Central memory CD4-positive, alpha-beta T cell (primary cell): ENCODE measurements at regions not wholly inside any gene's neighbourhood (a gene's known extent, or its start where the extent isn't known, plus 50 kb on each side); places are given as distances from the start of the nearest gene placed in this dataset.
"Not testable (repeated sequence)": the region's sequence is repeated elsewhere in the genome, so short reads cannot be mapped to it uniquely, and the experiment has no call there.

Experiments
- DNase-seq: peaks from one replicate; pipeline ENCODE4 v3.0.0; 2022

DNA sequence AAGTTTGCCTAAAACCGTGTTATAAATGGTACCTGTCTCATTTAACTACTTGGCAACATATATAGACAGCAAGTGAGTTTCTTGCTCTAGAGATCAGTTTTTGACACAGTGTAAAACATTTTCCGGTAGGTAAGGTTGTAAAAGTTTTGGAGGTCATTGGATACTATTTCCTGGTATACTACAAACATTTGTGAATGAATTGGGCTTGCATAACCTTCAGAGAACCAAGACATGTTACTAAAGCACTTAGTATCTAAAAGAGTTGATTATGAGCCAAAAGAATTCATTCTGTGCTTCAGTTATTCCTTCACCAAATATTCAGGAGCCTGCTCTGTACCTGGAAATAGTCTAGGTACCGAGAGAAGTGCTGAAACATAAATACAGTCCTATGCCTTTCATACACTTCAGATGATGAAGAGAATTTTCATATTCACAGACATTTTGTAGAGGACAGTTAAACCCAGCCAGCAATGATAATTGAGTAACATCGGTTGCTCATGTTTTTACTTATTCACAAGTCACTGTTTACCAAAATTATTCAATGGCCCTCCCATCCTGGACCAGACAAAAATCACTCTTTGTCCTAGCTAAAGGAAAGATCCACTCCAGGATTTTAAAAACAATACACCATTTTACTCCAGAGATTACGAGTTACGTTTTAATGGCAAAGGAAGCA, 319.4 kb upstream of the RBMS1 start:
- no peak for DNase-seq

DNA sequence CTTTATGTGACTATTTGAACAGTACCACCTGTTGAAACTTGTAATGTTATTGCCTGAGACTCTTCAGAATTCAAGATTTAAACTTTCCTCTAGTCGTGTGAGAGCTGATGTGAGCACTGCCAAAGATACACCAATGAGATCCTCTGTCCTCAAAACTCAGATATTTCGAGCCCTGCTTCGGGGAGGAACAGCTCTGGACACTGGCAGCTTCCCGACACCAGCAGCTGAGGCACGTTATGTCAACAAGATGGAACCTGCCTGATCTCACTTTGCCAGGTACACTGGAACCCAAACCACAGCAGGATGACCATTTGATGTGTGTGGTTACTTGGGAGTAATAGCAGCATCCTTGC, 319.9 kb upstream of the RBMS1 start:
- no peak for DNase-seq

DNA sequence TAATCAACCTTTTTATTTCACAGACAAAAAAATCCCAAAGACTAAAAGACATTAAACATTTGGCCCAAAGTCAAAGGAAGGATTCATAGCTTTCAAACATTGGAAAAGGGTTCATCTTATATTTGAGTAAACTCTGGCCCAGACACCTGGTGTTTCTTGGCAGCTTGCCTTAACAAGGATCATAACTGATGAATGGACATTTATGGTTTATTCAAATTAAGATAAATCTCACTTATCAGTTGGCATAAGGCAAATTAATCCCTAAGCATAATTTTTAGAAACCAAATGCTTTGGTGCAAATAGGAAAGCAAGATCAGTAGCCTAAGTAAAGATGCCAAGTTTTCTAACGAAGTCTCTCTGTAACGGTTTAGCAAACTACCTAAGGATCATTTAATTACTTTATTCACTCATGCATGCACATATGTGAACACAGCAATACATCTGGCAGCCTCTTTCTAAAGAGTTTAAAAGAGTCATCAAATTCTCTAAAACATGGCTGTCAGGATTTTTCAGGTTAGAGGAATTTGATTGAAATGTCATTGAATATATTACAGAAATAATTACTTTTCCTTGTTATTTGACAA, 323.4 kb upstream of the RBMS1 start:
- DNase-seq = no peak

DNA sequence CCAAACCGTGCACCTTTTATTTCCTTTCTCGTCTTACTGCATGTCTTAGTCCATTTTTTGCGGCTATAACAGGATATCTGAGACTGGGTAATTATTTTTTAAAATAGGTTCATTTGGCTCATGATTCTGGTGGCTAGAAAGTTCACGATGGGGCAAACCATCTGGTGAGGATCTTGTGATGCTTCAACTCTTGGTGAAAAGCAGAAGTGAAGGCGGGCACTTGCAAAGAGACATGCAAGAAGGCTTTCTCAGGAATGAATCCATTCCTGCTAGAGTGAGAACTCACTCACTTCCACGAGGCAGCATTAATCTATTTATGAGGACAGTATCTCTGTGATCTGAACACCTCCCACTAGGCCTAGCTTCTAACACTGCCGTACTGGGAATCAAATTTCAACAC, 327.1 kb upstream of the RBMS1 start:
- DNase-seq = no peak

DNA sequence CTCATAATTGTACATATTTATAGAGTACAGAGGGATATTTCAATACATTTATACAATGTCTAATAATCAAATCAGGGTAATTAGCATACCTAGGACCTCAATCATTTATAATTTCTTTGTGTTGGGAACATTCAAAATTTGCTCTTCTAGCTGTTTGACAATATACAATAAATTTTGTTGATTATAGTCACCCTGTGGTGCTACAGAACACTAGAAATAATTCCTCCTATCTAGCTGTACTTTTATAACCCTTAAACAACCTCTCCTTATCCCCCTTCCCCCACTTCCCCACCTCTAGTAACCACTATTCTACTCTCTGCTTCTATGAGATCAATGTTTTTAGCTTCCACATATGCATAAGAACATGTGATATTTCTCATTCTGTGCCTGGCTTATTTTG, 328.4 kb upstream of the RBMS1 start:
- no peak for DNase-seq

DNA sequence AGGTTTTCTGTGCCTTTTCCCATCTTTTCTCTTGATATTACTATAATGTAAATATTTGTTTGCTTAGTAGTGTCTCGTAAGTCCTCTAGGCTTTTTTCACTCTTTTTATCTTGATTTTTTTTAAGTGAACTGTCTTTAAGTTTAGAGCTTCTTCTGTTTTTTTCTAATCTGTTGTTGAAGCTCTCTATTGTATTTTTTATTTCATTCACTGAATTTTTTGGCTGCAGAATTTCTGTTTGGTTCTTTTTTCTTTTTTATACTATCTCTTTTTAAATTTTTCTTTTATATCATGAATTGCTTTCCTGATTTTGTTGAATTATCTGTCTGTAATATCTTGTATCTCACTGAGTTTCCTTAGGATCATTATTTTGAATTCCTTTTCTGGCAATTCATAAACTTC, 331.8 kb upstream of the RBMS1 start:
- no peak for DNase-seq

DNA sequence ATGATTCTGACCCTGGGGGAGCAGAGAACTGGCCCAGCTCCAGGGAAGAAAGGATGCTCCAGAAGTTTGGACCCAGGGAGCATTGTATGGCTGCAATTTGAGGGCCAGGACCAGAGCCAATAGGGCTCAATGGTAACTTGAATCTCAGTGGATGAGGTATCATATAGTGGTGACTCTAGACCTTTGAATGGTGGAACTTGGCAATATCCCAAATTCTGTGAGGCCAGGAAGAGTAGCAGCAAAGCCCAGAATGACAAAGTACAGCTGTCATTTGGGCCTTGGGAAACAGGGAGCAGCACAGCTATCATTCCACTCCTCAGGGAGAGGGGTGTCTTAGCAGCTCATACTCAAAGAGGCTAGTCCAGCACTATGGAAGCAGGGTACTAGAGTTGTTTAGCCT, 332.9 kb upstream of the RBMS1 start:
- DNase-seq = no peak

DNA sequence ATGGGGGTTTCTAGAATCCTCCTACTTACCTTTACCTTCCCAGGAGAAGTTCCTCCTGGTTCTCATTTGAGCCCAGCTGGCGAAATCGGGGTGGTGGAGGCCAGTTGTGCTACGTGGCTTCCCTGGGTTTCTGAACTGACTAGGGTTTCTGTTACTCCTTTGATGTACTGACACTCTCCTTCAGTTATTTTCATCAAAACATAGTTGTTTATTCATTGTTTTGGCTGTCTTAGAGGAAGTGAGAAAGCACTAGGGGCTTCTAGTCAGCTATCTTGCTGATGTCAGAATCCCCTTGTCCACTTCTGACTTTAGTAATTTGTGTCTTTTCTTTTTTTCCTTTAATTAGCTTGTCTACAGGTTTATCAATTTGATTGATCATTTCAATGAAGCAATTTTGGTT, 332.2 kb upstream of the TANK start:
- DNase-seq = no peak

DNA sequence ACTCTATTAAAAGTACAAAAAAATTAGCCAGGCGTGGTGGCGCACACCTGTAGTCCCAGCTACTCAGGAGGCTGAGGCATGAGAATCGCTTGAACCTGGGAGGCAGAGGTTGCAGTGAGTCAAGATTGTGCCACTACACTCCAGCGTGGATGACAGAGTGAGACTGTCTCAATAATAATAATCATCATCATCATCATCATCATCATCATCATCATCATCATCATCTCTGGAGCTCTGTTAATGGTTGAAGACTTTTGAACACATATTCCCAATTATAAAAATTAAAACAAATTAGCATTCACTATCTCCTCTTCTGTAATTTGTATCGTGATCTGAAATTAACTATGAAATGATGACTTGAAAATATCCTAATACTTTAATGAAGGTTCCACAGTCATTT, 327.8 kb upstream of the TANK start:
- DNase-seq = not testable (repeated sequence)

DNA sequence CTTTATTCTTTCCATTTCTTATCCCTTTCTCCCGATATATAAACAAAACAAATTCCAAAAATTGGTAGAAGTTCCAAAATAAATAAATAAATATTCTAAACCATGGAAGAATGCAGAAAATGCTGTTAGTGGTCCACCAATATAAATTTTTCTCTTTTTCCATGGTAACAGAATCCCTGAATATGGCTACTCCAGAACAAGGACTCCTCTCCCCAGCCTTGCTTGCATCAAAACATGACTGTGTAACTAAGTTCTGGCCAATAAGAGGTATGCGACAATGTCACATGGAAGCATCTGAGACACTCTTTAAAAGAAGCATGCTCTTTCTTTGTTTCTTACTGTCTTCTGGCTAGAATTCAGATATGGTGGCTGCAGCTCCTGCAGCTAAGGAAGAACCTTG, 325.1 kb upstream of the TANK start:
- no peak for DNase-seq

DNA sequence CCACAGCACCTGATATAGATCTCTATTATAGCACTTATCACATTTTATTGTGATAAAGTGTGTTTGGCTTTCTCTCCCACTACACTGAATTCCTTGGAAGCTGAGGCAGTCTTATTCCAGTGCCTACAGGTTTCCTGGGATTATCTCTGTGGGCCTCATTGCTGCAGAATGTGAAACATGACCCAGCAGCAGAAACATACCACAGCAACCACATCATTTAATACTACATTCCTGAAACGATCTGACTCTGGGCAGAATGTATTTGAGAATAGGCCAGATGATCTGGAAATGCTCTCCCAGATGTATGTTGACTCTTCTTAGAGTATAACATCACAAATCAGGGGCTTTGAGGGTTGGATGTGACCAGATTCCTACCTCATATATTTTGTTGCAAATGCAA, 323.5 kb upstream of the TANK start:
- no peak for DNase-seq

DNA sequence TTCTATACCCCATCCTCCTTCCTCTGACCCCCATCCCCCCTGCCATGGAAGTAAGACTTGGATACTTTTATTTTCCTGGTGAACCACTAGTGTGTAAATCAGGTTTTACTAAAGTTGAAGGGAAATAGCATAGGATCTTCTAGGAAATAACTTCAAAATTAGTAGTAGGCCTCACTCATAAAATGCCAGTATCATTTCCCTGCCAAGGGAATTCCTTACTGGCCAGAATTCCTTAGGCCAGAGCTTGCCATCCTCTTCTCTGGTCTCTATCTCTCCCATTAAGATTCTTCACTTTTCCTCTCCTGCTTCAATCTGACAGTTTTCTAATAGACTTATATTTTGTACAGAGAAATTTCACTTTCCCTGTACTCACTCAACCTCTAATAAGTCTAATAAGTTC, 322.8 kb upstream of the TANK start:
- DNase-seq = no peak

DNA sequence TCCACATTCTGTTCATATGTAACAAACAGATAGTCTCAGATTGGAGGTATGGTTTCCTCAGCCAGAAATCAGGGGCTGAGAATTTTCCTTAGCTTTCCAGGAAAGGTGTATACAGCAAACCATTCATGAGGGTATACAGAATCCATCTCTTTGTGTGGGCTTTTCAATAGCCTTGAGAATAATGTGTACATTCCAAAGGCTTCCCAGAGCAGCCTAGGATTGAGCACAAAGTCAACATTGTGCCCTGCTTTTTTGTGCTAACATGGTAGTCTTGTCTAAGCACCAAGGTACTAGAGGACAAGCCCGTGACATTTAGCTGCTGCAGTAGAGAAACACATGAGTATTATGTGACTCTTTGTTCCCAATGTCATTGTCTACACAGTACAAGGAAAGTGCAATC, 322.1 kb upstream of the TANK start:
- DNase-seq = no peak

DNA sequence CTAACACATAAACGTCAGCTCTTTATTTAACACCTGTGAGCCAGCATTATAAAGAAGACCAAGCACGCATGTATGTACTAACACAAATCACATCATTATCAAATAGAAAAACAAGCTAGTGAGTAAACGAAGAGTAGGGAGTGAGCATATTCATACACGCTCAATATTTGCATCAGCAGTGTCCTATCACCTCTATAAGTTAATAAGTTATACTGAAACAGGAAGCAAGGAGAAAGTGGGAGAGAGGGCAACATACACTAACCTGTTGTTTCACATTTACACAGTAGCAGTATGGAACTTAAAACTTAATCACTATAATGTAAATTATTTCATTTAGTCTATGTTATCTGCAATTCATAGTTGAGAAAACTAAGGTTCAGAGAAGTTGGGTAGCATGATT, 321.5 kb upstream of the TANK start:
- DNase-seq = no peak

DNA sequence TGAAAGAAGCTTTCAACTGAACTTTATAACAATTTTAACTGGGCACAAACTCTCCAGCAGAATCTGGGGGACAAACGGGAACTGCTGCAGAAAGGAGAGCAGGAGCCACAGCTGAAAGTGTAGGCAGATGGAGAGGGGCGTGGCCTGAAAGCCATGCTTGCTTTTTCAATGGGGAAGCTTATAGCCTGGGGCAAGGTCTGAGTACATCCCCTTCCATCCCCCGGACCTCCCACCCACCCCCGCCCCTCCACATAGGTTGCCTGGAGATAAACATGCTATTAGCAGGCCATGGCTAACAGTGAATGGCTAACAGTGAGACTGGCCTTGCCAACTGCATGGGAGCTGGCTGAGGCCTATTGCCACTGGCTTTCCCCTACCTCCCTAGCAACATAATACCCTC, 317.9 kb upstream of the TANK start:
- DNase-seq = no peak

DNA sequence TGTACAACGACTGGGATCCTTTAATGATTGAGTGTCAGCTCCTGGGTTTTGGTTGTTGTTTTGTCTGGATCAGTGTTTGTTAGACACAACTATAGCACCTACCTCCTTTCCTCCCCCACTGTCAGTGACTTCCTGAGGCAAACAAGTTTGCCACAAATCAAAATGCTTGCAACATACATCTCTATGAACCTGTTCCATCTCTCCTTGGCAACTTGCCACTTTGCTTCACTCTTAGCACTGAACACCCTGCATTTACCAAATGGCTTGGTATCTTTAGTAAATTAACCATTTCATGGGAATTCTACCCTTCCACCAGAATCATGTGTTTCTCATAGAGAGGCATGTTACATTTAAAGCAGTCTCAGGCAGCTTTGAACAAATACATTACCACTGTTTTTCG, 301.1 kb upstream of the TANK start:
- no peak for DNase-seq

DNA sequence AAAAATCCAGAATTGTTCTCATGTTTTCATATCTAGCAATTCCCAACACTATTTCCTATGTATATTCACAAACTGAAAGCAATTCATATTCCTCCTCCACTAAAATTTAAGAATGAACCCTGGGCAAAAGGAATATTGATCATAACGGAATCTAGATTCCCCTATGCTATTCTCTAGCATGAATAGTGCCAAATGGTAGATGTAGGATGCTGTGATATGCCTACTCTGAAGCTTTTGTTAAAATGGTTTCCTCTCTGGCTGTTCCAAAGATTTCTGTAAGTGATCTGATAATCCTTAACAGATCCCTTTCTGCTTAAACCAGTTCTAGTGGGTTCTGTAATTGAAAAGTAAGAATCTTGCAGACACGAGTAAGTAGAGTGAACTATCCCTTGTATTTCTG, 298.0 kb upstream of the TANK start:
- DNase-seq = no peak

DNA sequence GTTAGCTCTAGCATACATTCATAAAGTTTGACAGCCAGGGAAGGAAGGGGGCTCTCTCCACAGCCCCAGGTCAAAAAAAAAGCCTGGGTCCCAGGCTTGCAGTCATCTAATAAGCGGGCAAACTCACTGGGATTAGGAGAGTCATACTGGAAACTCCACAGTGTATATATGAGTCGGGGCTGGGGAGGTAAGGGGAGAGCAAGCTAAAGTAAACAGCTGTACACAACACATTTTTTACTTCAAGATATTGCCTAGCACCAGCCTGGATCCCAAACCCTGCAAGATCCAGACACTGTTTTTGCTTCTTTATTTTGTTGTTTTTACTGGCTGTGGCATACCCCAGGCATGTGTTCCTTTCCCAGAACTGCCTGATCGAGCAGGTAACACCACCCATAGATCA, 291.3 kb upstream of the TANK start:
- DNase-seq = no peak

DNA sequence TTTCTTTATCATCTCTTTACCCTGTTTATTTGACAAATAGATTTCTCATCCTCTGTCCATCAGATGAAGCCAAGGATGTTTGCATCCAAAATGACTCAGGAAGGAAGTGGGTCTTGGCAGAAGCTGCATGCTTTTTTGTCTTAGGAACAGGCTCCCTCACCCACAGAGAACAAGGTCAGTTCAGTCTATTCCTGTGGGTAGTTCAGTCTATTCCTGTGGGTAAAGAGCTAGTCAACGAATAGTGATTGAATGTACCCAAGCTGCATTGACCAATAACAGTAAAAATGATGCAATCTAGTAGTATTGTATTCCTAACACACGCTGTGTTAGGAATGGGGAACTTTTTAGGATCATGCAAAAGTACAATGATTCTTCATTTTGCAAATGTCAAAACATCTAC, 290.8 kb upstream of the TANK start:
- no peak for DNase-seq

DNA sequence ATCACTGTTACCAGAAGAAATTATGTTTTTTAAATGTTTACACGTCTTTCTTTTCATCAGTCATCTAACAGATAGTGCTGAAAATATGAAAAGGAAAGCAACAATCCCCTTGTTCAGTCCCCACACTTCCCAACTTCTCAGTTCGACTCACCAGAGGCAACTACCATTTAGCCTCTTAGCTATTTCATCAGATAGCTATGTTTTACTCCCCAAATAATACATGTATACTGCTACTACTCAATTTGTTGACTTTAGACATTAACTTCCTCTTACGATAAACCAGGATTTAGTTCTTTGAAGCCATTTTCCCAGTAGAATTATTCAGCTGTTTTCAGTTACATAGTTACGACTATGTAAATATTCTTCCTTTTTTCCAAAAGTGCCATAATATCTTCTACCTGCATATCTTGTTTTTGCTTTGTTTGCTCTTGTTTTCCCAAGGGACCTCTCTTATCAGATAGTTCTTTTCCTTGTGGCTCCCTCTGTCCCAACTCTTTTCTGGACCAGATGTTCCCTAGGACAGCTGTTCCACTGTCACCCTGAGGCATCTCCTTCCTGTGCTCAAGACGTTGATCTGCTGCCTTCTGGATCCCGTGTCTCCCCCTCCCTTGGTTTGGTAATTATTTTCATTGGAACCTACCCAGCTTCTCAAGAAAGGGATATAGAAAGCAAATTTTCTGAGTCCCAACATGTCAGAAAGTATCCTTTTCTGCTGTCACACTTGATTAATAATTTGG, 289.3 kb upstream of the TANK start:
- no peak for DNase-seq

DNA sequence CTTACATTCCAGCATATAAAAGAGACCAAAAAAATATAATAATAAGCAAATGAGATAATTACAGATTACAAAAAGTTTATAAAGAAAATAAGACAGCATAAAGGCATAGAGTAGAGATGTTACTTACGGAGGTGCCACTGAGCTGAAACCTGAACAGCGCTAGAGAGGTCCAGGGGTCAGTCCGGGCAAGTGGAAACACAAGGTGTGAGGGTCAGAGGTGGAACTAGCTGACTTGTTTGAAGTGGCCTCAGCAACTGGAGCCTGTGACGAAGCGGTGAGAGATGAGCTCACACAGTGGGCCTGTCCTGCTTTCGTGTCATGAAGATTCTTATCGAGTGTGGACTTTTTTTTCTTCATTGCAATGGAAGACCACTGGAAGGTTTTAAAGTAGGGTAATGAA, 288.3 kb upstream of the TANK start:
- no peak for DNase-seq

DNA sequence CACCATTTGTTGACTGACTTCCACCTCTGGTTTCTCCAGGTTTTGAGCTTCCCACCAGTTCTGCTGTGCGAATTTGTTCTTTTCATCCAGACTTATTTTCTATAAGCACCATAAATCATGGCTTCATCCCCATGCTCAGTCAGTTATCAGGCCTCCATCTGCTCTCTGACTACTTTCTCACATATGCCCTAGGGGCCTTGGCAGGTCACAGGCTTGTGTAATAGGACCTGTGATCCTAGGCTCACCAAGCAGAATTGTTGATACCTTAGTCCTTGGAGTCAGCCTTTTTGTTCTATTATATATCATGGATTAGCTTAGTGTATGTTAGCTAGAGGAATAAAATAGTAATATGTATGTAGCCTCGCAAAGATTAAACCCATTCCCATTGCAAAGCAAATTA, 284.2 kb upstream of the TANK start:
- DNase-seq = no peak

DNA sequence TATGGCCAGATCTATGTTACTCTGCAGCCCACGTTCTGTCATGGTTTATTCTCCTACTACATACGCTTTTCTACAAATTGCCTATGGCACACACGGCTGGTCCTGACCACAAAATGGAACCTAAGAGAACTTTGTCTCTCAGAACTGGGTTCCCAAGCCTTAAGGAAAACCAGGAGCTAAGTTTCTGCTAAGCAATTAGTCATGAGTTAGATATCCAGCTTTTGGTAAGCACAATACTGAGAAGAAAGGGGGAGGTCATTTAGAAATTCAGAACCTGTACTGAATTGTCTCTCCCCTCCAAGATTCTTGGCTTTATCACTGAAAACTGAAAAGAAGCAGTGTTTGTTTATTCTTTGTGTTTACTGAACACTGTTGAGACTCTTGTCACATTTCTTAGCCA, 283.5 kb upstream of the TANK start:
- DNase-seq = no peak

DNA sequence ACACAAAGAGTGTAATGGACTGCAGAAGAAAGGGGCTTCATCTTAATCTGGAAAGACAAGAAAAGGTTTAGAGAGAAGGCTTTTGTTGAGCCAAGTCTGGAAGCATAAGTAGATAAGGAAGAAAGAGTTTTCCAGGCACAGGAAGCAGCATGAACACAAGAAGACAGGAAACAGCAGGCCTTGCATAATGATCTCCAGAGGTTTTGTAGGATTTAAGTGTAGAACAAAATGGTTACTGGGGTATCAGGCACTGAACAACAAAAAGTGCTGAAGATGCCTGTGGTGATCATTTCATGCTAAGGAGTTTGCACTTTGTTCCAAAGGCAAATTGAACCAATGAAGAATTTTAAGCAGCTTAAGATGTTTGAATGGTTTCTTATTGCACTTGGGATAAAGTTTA, 281.6 kb upstream of the TANK start:
- DNase-seq = no peak

DNA sequence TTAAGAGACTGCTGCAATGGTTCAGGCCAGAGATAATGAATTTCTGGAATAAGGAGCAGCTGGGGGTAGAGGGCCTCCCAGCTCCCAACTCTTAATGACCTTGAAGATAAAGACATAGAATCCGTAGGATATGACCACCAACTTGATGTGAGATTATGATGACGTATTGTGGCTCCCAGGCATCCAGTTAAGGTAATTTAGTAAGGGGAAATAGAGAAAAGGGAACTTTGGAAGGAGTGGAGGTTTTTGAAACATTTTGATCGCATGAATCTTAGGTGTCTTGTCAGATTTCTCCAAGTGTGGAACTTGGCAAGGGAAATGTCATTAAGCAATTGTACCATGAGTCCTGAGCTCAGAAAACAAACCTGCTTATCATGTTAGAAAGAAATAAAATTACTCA, 277.3 kb upstream of the TANK start:
- no peak for DNase-seq
